HG03469 (cell line): ENCODE measurements at regions not wholly inside any gene's neighbourhood (a gene's known extent, or its start where the extent isn't known, plus 50 kb on each side); places are given as distances from the start of the nearest gene placed in this dataset.

Source experiments
- ATAC-seq: cut with Tn5 transposase; IDR thresholded peaks from one replicate; pipeline ENCODE4 v1.9.1; 2021; ENCODE audit warnings: mild to moderate bottlenecking, moderate library complexity, moderate number of reproducible peaks; ENCODE audit not compliant: unreplicated experiment

- no peak for ATAC-seq
Measured at GRCh38 chr3:70805061-70805889, 492.8 kb upstream of the MDFIC2 start.

- ATAC-seq, result no peak
Measured at GRCh38 chr3:70803891-70804290, 491.5 kb upstream of the MDFIC2 start.

GRCh38 chr3:70803319-70803718 lies 490.9 kb upstream of the MDFIC2 start:
- no peak for ATAC-seq

- no peak for ATAC-seq
Measured at GRCh38 chr3:70800951-70801350, 488.5 kb upstream of the MDFIC2 start.

- ATAC-seq, result no peak
Measured at GRCh38 chr3:70789878-70790277, 477.4 kb upstream of the MDFIC2 start.

- ATAC-seq, result no peak
Measured at GRCh38 chr3:70780790-70781189, 468.4 kb upstream of the MDFIC2 start.

GRCh38 chr3:70779296-70779695 lies 466.9 kb upstream of the MDFIC2 start:
- ATAC-seq, result no peak

- no peak for ATAC-seq
Measured at GRCh38 chr3:70776081-70776480, 463.6 kb upstream of the MDFIC2 start.

GRCh38 chr3:70775257-70775656 lies 462.8 kb upstream of the MDFIC2 start:
- ATAC-seq, result no peak

- no peak for ATAC-seq
Measured at GRCh38 chr3:70774641-70775040, 462.2 kb upstream of the MDFIC2 start.

GRCh38 chr3:70771426-70772147 lies 459.1 kb upstream of the MDFIC2 start:
- ATAC-seq, result no peak

GRCh38 chr3:70770650-70771049 lies 458.2 kb upstream of the MDFIC2 start:
- ATAC-seq, result no peak

- no peak for ATAC-seq
Measured at GRCh38 chr3:70766301-70766700, 453.9 kb upstream of the MDFIC2 start.

GRCh38 chr3:70763894-70764293 lies 451.5 kb upstream of the MDFIC2 start:
- no peak for ATAC-seq

GRCh38 chr3:70757658-70758057 lies 445.2 kb upstream of the MDFIC2 start:
- no peak for ATAC-seq

GRCh38 chr3:70755526-70755925 lies 443.1 kb upstream of the MDFIC2 start:
- ATAC-seq, result no peak

GRCh38 chr3:70754314-70754713 lies 441.9 kb upstream of the MDFIC2 start:
- ATAC-seq, result no peak

- ATAC-seq, result no peak
Measured at GRCh38 chr3:70753572-70753971, 441.1 kb upstream of the MDFIC2 start.

- ATAC-seq, result no peak
Measured at GRCh38 chr3:70752051-70752450, 439.6 kb upstream of the MDFIC2 start.

GRCh38 chr3:70749122-70749521 lies 436.7 kb upstream of the MDFIC2 start:
- no peak for ATAC-seq

GRCh38 chr3:70748593-70748992 lies 436.2 kb upstream of the MDFIC2 start:
- ATAC-seq, result no peak

GRCh38 chr3:70747847-70748246 lies 435.4 kb upstream of the MDFIC2 start:
- no peak for ATAC-seq
